ENCODE measurements at regions not wholly inside any gene's neighbourhood (a gene's known extent, or its start where the extent isn't known, plus 50 kb on each side); places are given as distances from the start of the nearest gene placed in this dataset.

DNA sequence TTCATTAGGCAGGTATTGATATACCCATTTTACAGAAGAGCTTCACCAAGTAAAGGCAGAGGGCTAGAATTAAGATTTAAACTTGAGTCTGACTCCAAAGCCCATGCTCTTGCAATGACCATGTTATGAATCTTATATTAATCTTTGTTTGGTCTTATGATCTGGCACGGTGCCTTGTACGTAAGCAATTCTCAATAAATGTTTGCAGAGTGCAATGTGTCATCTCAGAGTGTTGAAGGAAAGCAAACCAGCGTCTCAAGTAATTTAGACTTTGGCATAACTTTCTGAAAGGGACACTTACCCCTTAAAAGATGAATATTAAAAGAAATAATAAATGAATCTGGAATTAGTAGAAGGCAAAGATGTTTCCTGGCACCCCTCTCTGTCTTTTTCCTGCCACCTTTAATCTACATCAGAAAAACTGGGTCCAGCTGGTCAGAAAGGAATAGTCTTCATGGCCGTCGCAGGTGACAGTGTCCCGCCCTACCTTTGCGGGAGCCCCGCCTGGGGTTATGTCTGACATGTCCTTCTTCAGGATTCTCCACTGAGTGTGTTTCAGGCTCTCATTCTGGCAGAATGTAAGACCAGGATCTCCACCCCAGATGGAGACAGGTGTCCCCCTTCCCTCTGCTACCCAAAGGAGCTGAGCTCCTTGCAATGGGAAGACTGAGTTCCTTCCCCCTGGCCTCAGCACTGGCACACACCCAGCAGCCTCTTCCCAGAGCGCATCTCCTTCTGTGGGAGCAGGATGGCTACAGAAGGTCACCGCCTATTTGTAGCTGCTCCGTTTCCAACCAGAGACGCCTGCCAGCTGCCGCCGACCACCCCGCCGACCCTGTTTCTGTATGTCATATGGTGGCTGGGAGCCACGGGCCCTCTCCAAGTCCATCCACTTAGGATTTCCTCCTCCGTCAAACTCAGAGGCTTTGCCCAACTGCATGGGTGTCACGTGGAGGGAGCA, 266.3 kb upstream of the ECI2 start:
- Histone ChIP-seq H3K27ac (ENCODE audit: low read depth, low read length) (no peak overlapping the region), H3K4me1 (ENCODE audit: control insufficient read depth, insufficient read depth, low read length) (no peaks in the 10 kb centered on the region), H3K9ac (ENCODE audit: extremely low read depth, low read length, poor library complexity, severe bottlenecking) (no peak overlapping the region), H3K4me3 (ENCODE audit: low read length) (no peak overlapping the region), H3K9me3 (ENCODE audit: control insufficient read depth, low read length) (no peaks in the 10 kb centered on the region), H3K36me3 (ENCODE audit: control insufficient read depth, insufficient read depth, low read length) (no peaks in the 10 kb centered on the region), H3K27me3 (ENCODE audit: control insufficient read depth, insufficient read depth, low read length, poor library complexity, severe bottlenecking) (no peaks in the 10 kb centered on the region)
- H3K4me1 Mint-ChIP-seq, result no peaks in the 10 kb centered on the region
- DNase-seq, result no peak
- WGBS, 2 experiments (ENCODE audit: insufficient coverage in 1 of 2, insufficient read length in 1 of 2), result 94 to 95% methylated on average over 18 to 19 of the region's 19 CpGs
- H3K9me3 Mint-ChIP-seq, result no peaks in the 10 kb centered on the region
- TF ChIP-seq, protein P1, sequence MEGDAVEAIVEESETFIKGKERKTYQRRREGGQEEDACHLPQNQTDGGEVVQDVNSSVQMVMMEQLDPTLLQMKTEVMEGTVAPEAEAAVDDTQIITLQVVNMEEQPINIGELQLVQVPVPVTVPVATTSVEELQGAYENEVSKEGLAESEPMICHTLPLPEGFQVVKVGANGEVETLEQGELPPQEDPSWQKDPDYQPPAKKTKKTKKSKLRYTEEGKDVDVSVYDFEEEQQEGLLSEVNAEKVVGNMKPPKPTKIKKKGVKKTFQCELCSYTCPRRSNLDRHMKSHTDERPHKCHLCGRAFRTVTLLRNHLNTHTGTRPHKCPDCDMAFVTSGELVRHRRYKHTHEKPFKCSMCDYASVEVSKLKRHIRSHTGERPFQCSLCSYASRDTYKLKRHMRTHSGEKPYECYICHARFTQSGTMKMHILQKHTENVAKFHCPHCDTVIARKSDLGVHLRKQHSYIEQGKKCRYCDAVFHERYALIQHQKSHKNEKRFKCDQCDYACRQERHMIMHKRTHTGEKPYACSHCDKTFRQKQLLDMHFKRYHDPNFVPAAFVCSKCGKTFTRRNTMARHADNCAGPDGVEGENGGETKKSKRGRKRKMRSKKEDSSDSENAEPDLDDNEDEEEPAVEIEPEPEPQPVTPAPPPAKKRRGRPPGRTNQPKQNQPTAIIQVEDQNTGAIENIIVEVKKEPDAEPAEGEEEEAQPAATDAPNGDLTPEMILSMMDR (conservative IDR thresholded peaks at IDR 0.05), result no peak
- no peaks in the 10 kb centered on the region for H3K36me3 Mint-ChIP-seq (ENCODE audit: low read depth)
- H3K27ac Mint-ChIP-seq, result no peak overlapping the region
- H3K27me3 Mint-ChIP-seq (ENCODE audit: insufficient read depth), result peaks cover 17% of the 10 kb centered on the region
- H3K4me3 Mint-ChIP-seq, result no peak overlapping the region

DNA sequence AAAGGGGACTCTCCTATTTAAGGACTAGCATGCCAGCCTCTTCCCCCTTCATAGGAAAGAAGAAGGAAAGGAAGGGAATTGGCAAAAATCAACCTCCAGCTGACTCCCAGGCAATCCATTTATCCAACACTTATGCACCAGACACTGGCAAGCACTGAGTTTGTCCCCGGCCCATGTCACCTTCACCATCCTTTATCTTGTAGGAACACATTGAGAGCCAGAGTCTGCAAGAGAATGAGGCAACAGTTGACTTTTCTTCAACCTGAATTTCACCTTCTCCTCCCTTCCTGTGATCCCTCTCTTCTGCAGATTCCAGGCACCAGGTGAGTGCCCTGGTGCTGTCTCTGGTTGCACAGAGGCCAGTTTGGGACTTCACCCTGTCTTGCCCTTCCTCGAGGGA, 264.3 kb upstream of the ECI2 start:
- H3K4me3 ChIP-seq (ENCODE audit: low read length), result no peak overlapping the region
- no peaks in the 10 kb centered on the region for H3K36me3 ChIP-seq (ENCODE audit: control insufficient read depth, insufficient read depth, low read length)
- Mint-ChIP-seq H3K4me3 (no peak overlapping the region), H3K4me1 (no peaks in the 10 kb centered on the region), H3K27me3 (ENCODE audit: insufficient read depth) (peaks cover 17% of the 10 kb centered on the region), H3K9me3 (no peaks in the 10 kb centered on the region), H3K27ac (no peak overlapping the region), H3K36me3 (ENCODE audit: low read depth) (no peaks in the 10 kb centered on the region)
- TF ChIP-seq, protein P1 (conservative IDR thresholded peaks at IDR 0.05), result no peak
- no peaks in the 10 kb centered on the region for H3K4me1 ChIP-seq (ENCODE audit: control insufficient read depth, insufficient read depth, low read length)
- H3K27me3 ChIP-seq (ENCODE audit: control insufficient read depth, insufficient read depth, low read length, poor library complexity, severe bottlenecking), result no peaks in the 10 kb centered on the region
- H3K9me3 ChIP-seq (ENCODE audit: control insufficient read depth, low read length), result no peaks in the 10 kb centered on the region
- no peak overlapping the region for H3K27ac ChIP-seq (ENCODE audit: low read depth, low read length)
- DNase-seq, result no peak
- no peak overlapping the region for H3K9ac ChIP-seq (ENCODE audit: extremely low read depth, low read length, poor library complexity, severe bottlenecking)
- WGBS, 2 experiments (ENCODE audit: insufficient coverage in 1 of 2, insufficient read length in 1 of 2), result 83 to 92% methylated on average over 2 of the region's 2 CpGs

DNA sequence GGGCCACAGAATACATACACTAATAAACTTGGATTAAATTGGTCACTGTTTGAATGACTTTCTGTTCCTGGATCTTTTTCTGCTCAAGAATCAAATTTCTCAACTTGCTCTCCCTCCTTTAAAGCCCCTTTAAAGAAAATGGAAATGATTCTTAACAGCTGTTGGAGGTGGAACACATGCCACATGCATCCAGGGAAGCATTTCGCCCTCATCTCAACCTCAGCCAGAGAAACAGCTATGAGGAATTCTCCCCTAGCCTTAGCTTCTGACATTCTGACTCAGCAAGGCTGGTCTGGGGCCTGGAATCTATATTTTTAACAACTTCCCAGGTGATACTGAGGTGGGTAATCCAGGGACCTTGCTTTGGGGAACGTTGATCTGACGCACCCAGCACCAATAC, 263.4 kb upstream of the ECI2 start:
- H3K4me3 Mint-ChIP-seq, result no peak overlapping the region
- H3K9ac ChIP-seq (ENCODE audit: extremely low read depth, low read length, poor library complexity, severe bottlenecking), result no peak overlapping the region
- 93% methylated on average over 3 of the region's 3 CpGs; no CpG with 5 or more reads in 1 of the 2 experiments for WGBS, 2 experiments (ENCODE audit: insufficient coverage in 1 of 2, insufficient read length in 1 of 2)
- H3K36me3 Mint-ChIP-seq (ENCODE audit: low read depth), result no peaks in the 10 kb centered on the region
- H3K4me1 ChIP-seq (ENCODE audit: control insufficient read depth, insufficient read depth, low read length), result no peaks in the 10 kb centered on the region
- H3K4me3 ChIP-seq (ENCODE audit: low read length), result no peak overlapping the region
- H3K36me3 ChIP-seq (ENCODE audit: control insufficient read depth, insufficient read depth, low read length), result no peaks in the 10 kb centered on the region
- no peaks in the 10 kb centered on the region for H3K9me3 ChIP-seq (ENCODE audit: control insufficient read depth, low read length)
- no peaks in the 10 kb centered on the region for H3K4me1 Mint-ChIP-seq
- no peak overlapping the region for H3K27ac Mint-ChIP-seq
- no peak for DNase-seq
- TF ChIP-seq, protein P1 (conservative IDR thresholded peaks at IDR 0.05), result no peak
- H3K27me3 Mint-ChIP-seq (ENCODE audit: insufficient read depth), result peaks cover 17% of the 10 kb centered on the region
- H3K9me3 Mint-ChIP-seq, result no peaks in the 10 kb centered on the region
- no peaks in the 10 kb centered on the region for H3K27me3 ChIP-seq (ENCODE audit: control insufficient read depth, insufficient read depth, low read length, poor library complexity, severe bottlenecking)
- no peak overlapping the region for H3K27ac ChIP-seq (ENCODE audit: low read depth, low read length)

All from endodermal cell (in vitro differentiated cells).